ENCODE measurements at regions not wholly inside any gene's neighbourhood (a gene's known extent, or its start where the extent isn't known, plus 50 kb on each side); places are given as distances from the start of the nearest gene placed in this dataset.

DNA sequence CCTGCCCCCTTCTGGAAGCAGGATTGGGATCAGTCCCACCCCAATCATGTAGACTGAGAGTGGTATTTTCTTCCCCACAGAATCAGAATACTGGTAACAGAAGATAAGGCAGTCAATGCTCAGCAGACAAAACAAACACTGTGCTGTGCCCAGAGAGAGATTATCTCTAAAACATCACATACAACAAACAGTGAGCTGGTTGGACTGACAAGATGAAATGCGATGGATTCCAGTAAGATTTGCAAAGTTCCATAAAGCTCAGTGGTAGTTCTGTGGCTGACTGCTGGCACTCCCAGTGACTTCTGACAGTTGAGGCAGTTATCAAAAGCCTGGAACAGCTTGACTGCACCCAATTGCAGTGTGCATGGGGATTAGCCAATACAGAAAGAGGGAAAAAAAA is 311.5 kb upstream of the MGAT5 start:
- Histone ChIP-seq H3K9me3 (replicated peaks; ENCODE audit: control insufficient read depth, insufficient read depth, low read length) (no peaks in the 10 kb centered on the region; the same call in 2 of the 3 replicates), H3K27me3 (replicated peaks in 1 of 2; ENCODE audit: control insufficient read depth in 2 of 2, insufficient read depth in 2 of 2, low read length in 1 of 2) (no peaks in the 10 kb centered on the region), H2AFZ (ENCODE audit: control insufficient read depth, low read depth, low read length) (no peak overlapping the region), H3K4me1 (ENCODE audit: control insufficient read depth, insufficient read depth, low read length) (no peaks in the 10 kb centered on the region), H4K20me1 (ENCODE audit: control insufficient read depth, insufficient read depth) (no peaks in the 10 kb centered on the region), H3K36me3 (ENCODE audit: control insufficient read depth in 2 of 2, insufficient read depth in 2 of 2, low read length in 1 of 2) (no peaks in the 10 kb centered on the region), H3K4me3 (no peak overlapping the region), H3K27ac (ENCODE audit: control insufficient read depth, insufficient read depth) (no peak overlapping the region), H3K79me2 (ENCODE audit: control insufficient read depth, insufficient read depth, low read length) (no peaks in the 10 kb centered on the region), H3K4me2 (ENCODE audit: control insufficient read depth, insufficient read depth) (no peak overlapping the region), H3K9ac (ENCODE audit: control insufficient read depth, insufficient read depth, low read length) (no peak overlapping the region)
- in situ Hi-C loops (cut with MboI): no loop called here
- RAD21 ChIA-PET (ENCODE audit: unreplicated experiment): no interaction called here
- DNase-seq (ENCODE audit: low read depth, low spot score) (no peak), FAIRE-seq (no peak), ATAC-seq (no peak)
- SMC1A ChIA-PET (ENCODE audit: uncharacterized antibody, unreplicated experiment): interaction anchor here (1.3 kb wide), 1 partner anchor 8 kb away, joined by 4 read pairs; no protein-coding TSS in a partner anchor
- intact Hi-C loops (cut with micrococcal nuclease; ENCODE audit: unreplicated experiment): no loop called here
- POLR2A ChIA-PET: no interaction called here
- 87% methylated on average over 1 of the region's 1 CpG for WGBS (ENCODE audit: insufficient coverage, insufficient replicate concordance, low lambda C conversion rate, missing lambda C conversion rate)
- CTCF ChIA-PET: no interaction called here
- no peak for TF ChIP-seq SREBF1 (IDR thresholded peaks at IDR 0.05; ENCODE audit: low read length)
- TF ChIP-seq, protein P1, sequence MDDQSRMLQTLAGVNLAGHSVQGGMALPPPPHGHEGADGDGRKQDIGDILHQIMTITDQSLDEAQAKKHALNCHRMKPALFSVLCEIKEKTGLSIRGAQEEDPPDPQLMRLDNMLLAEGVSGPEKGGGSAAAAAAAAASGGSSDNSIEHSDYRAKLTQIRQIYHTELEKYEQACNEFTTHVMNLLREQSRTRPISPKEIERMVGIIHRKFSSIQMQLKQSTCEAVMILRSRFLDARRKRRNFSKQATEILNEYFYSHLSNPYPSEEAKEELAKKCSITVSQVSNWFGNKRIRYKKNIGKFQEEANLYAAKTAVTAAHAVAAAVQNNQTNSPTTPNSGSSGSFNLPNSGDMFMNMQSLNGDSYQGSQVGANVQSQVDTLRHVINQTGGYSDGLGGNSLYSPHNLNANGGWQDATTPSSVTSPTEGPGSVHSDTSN (IDR thresholded peaks at IDR 0.05; ENCODE audit: insufficient replicate concordance, low read depth, low read length): no peak
- BruUV-seq (replicated peaks): no TSS peak

DNA sequence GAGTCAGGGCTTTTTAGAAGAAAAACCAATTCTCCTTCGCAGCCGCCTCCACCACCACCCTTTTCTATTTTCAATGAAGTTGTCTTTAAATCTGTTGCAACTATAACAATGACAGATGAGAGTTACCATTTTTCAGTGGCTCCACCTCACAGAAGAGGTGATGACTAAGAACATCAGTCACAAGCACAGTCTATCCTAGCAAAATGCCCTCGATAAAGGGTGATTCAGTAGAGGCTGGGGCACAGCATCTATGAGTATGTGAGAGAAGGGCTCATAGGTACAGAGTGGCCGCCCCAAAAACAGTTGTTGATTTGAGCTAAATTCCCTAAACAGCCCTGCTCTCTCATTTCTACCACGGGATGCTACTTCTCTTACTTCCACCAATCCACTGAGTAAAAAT is 310.8 kb upstream of the MGAT5 start:
- no TSS peak for BruUV-seq (replicated peaks)
- Histone ChIP-seq H3K9me3 (replicated peaks; ENCODE audit: control insufficient read depth, insufficient read depth, low read length) (no peaks in the 10 kb centered on the region; the same call in 2 of the 3 replicates), H3K9ac (ENCODE audit: control insufficient read depth, insufficient read depth, low read length) (no peak overlapping the region), H3K79me2 (ENCODE audit: control insufficient read depth, insufficient read depth, low read length) (no peaks in the 10 kb centered on the region), H3K27ac (ENCODE audit: control insufficient read depth, insufficient read depth) (no peak overlapping the region), H3K4me1 (ENCODE audit: control insufficient read depth, insufficient read depth, low read length) (no peaks in the 10 kb centered on the region), H3K4me2 (ENCODE audit: control insufficient read depth, insufficient read depth) (no peak overlapping the region), H4K20me1 (ENCODE audit: control insufficient read depth, insufficient read depth) (no peaks in the 10 kb centered on the region), H3K36me3 (ENCODE audit: control insufficient read depth in 2 of 2, insufficient read depth in 2 of 2, low read length in 1 of 2) (no peaks in the 10 kb centered on the region), H2AFZ (ENCODE audit: control insufficient read depth, low read depth, low read length) (no peak overlapping the region), H3K27me3 (replicated peaks in 1 of 2; ENCODE audit: control insufficient read depth in 2 of 2, insufficient read depth in 2 of 2, low read length in 1 of 2) (no peaks in the 10 kb centered on the region), H3K4me3 (no peak overlapping the region)
- in situ Hi-C loops (cut with MboI): no loop called here
- TF ChIP-seq FOS (IDR thresholded peaks at IDR 0.05; ENCODE audit: borderline replicate concordance, extremely low read depth, insufficient read length) (no peak), CREM (IDR thresholded peaks at IDR 0.05; ENCODE audit: low read depth) (no peak), RBBP5 (conservative IDR thresholded peaks at IDR 0.05) (no peak), ZZZ3 (IDR thresholded peaks at IDR 0.05; ENCODE audit: control insufficient read depth, insufficient read length, low read depth) (no peak)
- TF ChIP-seq, protein P2, sequence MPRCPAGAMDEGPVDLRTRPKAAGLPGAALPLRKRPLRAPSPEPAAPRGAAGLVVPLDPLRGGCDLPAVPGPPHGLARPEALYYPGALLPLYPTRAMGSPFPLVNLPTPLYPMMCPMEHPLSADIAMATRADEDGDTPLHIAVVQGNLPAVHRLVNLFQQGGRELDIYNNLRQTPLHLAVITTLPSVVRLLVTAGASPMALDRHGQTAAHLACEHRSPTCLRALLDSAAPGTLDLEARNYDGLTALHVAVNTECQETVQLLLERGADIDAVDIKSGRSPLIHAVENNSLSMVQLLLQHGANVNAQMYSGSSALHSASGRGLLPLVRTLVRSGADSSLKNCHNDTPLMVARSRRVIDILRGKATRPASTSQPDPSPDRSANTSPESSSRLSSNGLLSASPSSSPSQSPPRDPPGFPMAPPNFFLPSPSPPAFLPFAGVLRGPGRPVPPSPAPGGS (IDR thresholded peaks at IDR 0.05; ENCODE audit: borderline replicate concordance, insufficient read depth, low read depth, low read length, poor library complexity, severe bottlenecking): no peak
- TF ChIP-seq, protein P3, sequence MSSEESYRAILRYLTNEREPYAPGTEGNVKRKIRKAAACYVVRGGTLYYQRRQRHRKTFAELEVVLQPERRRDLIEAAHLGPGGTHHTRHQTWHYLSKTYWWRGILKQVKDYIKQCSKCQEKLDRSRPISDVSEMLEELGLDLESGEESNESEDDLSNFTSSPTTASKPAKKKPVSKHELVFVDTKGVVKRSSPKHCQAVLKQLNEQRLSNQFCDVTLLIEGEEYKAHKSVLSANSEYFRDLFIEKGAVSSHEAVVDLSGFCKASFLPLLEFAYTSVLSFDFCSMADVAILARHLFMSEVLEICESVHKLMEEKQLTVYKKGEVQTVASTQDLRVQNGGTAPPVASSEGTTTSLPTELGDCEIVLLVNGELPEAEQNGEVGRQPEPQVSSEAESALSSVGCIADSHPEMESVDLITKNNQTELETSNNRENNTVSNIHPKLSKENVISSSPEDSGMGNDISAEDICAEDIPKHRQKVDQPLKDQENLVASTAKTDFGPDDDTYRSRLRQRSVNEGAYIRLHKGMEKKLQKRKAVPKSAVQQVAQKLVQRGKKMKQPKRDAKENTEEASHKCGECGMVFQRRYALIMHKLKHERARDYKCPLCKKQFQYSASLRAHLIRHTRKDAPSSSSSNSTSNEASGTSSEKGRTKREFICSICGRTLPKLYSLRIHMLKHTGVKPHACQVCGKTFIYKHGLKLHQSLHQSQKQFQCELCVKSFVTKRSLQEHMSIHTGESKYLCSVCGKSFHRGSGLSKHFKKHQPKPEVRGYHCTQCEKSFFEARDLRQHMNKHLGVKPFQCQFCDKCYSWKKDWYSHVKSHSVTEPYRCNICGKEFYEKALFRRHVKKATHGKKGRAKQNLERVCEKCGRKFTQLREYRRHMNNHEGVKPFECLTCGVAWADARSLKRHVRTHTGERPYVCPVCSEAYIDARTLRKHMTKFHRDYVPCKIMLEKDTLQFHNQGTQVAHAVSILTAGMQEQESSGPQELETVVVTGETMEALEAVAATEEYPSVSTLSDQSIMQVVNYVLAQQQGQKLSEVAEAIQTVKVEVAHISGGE (CRISPR knock-in tag; IDR thresholded peaks at IDR 0.05): no peak
- FAIRE-seq: no peak
- WGBS (ENCODE audit: insufficient coverage, insufficient replicate concordance, low lambda C conversion rate, missing lambda C conversion rate): 30% methylated on average over 5 of the region's 5 CpGs
- intact Hi-C loops (cut with micrococcal nuclease; ENCODE audit: unreplicated experiment): no loop called here
- no peak for DNase-seq (ENCODE audit: low read depth, low spot score)
- no peak for ATAC-seq
- ChIA-PET SMC1A (ENCODE audit: uncharacterized antibody, unreplicated experiment) (no interaction called here), RAD21 (ENCODE audit: unreplicated experiment) (no interaction called here), CTCF (interaction anchor here (0.5 kb wide), 1 partner anchor 303 kb away, joined by 3 read pairs; no protein-coding TSS in a partner anchor), POLR2A (no interaction called here)

All from GM12878 (cell line).